Neural crest cell (in vitro differentiated cells): ENCODE measurements at regions not wholly inside any gene's neighbourhood (a gene's known extent, or its start where the extent isn't known, plus 50 kb on each side); places are given as distances from the start of the nearest gene placed in this dataset.

Experiments used
- DNase-seq: peaks from one replicate; pipeline ENCODE4 v3.0.0; 2021; ENCODE audit warnings: low read depth, mixed read lengths, low spot score
- H3K27ac Mint-ChIP-seq: one replicate; pipeline ENCODE4 v1.8.0; 2021; ENCODE audit warnings: mild to moderate bottlenecking, mixed read lengths; ENCODE audit not compliant: unreplicated experiment
- H3K27me3 Mint-ChIP-seq: 2 replicates; pipeline ENCODE4 v1.8.0; 2021; ENCODE audit warnings: low read depth, mild to moderate bottlenecking, mixed read lengths
- H3K36me3 Mint-ChIP-seq: 2 replicates; pipeline ENCODE4 v1.8.0; 2021; ENCODE audit warnings: low read depth, mild to moderate bottlenecking, mixed read lengths
- H3K4me1 Mint-ChIP-seq: 2 replicates; pipeline ENCODE4 v1.8.0; 2021; ENCODE audit warnings: mixed read lengths
- H3K4me3 Mint-ChIP-seq: one replicate; pipeline ENCODE4 v1.8.0; 2021; ENCODE audit warnings: mild to moderate bottlenecking, mixed read lengths
- H3K9me3 Mint-ChIP-seq: 2 replicates; pipeline ENCODE4 v1.8.0; 2021; ENCODE audit warnings: mixed read lengths
- CTCF ChIP-seq: fragments of 200-600 bp; sonication (generic); conservative IDR thresholded peaks from 2 replicates; pipeline ENCODE4 v1.5.0; 2021; ENCODE audit warnings: antibody characterized with exemption, mild to moderate bottlenecking

DNA sequence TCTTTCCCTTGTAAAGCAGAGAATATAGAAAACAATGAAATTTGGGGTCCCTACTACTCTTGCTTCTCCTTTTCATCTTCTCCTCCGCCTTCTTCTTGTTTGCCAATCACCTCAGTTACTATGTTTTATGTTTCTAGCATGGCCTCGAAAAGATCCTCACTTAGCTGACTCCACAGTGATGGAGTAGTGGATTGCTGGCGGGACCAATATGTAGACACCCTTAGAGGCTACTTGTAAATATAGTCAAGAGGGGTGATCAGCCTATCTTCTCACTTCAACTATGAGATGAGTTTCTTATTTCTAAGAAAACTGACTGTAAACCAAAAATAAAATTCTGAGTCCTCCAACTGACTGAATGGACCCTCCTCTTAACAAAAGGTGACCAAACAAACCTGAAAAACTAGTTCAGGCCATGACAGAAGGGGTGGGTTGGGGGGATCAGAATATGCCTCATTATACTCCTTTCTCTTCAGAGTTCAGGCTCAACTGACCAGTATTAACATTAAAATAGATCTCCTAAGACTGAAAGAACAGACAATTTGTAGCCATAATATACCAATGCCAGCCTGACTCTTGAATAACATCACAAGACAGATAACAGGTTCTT, 829.0 kb downstream of the TLE4 start:
- no peak for DNase-seq
- Mint-ChIP-seq H3K36me3 (no peaks in the 10 kb centered on the region), H3K27ac (no peak overlapping the region), H3K4me3 (no peak overlapping the region), H3K4me1 (peaks cover 15% of the 10 kb centered on the region), H3K9me3 (no peaks in the 10 kb centered on the region), H3K27me3 (no peaks in the 10 kb centered on the region)
- no peak for TF ChIP-seq CTCF

DNA sequence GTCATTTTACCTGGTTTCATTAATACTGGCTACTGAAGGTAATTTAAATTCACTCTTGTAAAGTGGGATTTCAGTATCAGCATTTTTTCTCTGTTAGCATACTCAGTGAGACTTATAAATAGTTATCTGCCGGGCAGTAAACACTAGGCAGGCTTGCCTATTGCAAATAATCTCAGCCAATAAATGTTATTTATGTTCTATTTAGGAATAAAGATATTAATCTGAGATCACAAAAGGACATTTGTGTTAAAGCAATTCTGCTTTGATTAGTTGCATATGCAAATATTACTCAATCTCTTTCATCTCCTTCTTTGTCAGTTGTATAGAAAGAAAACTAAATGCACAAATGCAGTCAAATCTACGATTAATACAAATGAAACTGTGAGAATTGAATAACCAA, 827.8 kb downstream of the TLE4 start:
- no peak for DNase-seq
- H3K36me3 Mint-ChIP-seq, result no peaks in the 10 kb centered on the region
- peaks cover 15% of the 10 kb centered on the region for H3K4me1 Mint-ChIP-seq
- no peak overlapping the region for H3K27ac Mint-ChIP-seq
- TF ChIP-seq CTCF, result no peak
- no peaks in the 10 kb centered on the region for H3K9me3 Mint-ChIP-seq
- no peak overlapping the region for H3K4me3 Mint-ChIP-seq
- H3K27me3 Mint-ChIP-seq, result no peaks in the 10 kb centered on the region

DNA sequence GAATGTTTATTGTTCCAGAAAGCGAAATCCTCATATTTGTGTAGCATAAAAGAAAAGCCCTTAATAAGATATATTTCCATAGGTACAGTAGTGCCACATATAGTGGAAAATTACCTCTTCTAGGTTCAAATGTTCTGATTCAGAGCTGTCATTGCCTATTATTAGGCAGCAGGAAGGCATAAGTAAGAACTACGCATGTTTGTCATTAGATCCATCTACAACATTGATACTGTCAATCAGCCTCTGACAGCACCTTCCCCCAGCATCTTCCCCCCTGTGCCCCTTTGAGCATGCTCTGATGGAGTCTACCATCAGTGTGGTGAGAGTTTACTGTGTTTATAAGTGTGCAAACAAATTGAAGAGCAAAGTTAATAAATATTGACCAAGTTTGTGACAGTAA, 816.1 kb downstream of the TLE4 start:
- H3K27ac Mint-ChIP-seq, result no peak overlapping the region
- no peaks in the 10 kb centered on the region for H3K4me1 Mint-ChIP-seq
- DNase-seq, result no peak
- no peaks in the 10 kb centered on the region for H3K27me3 Mint-ChIP-seq
- no peaks in the 10 kb centered on the region for H3K36me3 Mint-ChIP-seq
- H3K4me3 Mint-ChIP-seq, result no peak overlapping the region
- H3K9me3 Mint-ChIP-seq, result peaks cover 4% of the 10 kb centered on the region
- no peak for TF ChIP-seq CTCF

DNA sequence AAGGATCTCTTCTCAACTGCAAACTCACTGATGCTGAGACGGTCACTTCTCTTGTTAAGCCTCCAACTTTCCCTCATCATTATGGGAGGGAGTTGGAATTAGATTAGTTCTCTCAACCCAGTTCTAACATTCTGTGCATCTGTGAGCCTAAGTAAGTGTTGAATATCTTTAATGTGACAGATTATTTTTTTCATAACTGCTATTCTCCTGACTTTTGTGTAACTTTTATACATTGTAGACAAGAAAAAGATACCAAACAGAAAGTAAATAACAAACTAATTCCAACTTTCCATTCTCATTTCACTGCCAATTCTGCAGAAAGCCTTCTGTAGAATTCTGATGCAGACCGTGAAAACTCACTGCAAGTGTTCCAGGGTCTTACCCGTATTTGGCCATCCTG, 813.5 kb downstream of the TLE4 start:
- no peaks in the 10 kb centered on the region for H3K36me3 Mint-ChIP-seq

GRCh38 chr9:80383331-80383730, 811.6 kb downstream of the TLE4 start:
- no peak overlapping the region for H3K4me3 Mint-ChIP-seq
- H3K9me3 Mint-ChIP-seq, result no peaks in the 10 kb centered on the region

More for the DNA sequence above, 813.5 kb downstream of the TLE4 start:
- no peaks in the 10 kb centered on the region for H3K9me3 Mint-ChIP-seq
- no peak overlapping the region for H3K27ac Mint-ChIP-seq
- no peak for TF ChIP-seq CTCF
- no peaks in the 10 kb centered on the region for H3K27me3 Mint-ChIP-seq
- H3K4me1 Mint-ChIP-seq, result no peaks in the 10 kb centered on the region
- no peak overlapping the region for H3K4me3 Mint-ChIP-seq
- DNase-seq, result no peak

More at GRCh38 chr9:80383331-80383730, 811.6 kb downstream of the TLE4 start:
- no peak overlapping the region for H3K27ac Mint-ChIP-seq
- DNase-seq, result no peak
- TF ChIP-seq CTCF, result no peak
- no peaks in the 10 kb centered on the region for H3K4me1 Mint-ChIP-seq
- no peaks in the 10 kb centered on the region for H3K27me3 Mint-ChIP-seq
- no peaks in the 10 kb centered on the region for H3K36me3 Mint-ChIP-seq
